ENCODE measurements at regions not wholly inside any gene's neighbourhood (a gene's known extent, or its start where the extent isn't known, plus 50 kb on each side); places are given as distances from the start of the nearest gene placed in this dataset.
A peak's percentile ranks its signal among the peaks of the same experiment; 100 is the strongest.

DNA sequence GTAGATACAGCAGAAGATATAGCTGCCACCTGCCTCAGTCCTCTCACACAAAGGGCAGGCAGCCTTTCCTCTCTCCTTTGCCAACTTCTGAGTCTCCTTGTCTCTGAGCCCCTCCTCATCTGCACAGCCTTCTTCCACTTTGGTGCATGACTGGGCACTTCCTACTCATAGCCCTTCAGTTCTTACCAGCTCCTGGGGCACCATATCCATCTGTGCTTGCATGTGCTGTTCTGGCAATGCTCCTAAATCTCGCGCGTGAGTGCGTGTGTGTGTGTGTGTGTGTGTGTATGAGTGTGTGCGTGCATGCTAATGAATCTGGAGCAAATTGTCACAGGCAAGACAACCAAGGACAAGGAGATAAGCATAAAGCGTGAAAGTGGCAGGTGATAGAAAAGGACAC lies 1271.6 kb upstream of the SORCS1 start:
- DNase-seq (ENCODE audit: low read depth in 2 of 2), result no peak
- H3K27me3 ChIP-seq (ENCODE audit: control insufficient read depth, insufficient read depth, low read length), result no peaks in the 10 kb centered on the region
- no peak overlapping the region for H3K27ac ChIP-seq (ENCODE audit: insufficient read depth, low read length)
- no peak overlapping the region for H3K4me3 ChIP-seq (replicated peaks in 1 of 4; ENCODE audit: control extremely low read depth in 1 of 4, insufficient read depth in 1 of 4, low read depth in 3 of 4, low read length in 4 of 4)
- no peak for TF ChIP-seq EZH2 (IDR thresholded peaks at IDR 0.05; ENCODE audit: low read length, missing control alignments)
- TF ChIP-seq, protein P1, sequence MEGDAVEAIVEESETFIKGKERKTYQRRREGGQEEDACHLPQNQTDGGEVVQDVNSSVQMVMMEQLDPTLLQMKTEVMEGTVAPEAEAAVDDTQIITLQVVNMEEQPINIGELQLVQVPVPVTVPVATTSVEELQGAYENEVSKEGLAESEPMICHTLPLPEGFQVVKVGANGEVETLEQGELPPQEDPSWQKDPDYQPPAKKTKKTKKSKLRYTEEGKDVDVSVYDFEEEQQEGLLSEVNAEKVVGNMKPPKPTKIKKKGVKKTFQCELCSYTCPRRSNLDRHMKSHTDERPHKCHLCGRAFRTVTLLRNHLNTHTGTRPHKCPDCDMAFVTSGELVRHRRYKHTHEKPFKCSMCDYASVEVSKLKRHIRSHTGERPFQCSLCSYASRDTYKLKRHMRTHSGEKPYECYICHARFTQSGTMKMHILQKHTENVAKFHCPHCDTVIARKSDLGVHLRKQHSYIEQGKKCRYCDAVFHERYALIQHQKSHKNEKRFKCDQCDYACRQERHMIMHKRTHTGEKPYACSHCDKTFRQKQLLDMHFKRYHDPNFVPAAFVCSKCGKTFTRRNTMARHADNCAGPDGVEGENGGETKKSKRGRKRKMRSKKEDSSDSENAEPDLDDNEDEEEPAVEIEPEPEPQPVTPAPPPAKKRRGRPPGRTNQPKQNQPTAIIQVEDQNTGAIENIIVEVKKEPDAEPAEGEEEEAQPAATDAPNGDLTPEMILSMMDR (conservative IDR thresholded peaks at IDR 0.05 in 1 of 2, IDR thresholded peaks at IDR 0.05 in 1 of 2; ENCODE audit: low read depth in 1 of 2, low read length in 2 of 2), result no peak
- no peak overlapping the region for H3K4me2 ChIP-seq (ENCODE audit: extremely low read depth, insufficient read depth, low read length)
- H3K4me1 ChIP-seq (ENCODE audit: control insufficient read depth, extremely low read depth, insufficient read depth, low read length), result no peaks in the 10 kb centered on the region
- no peaks in the 10 kb centered on the region for H4K20me1 ChIP-seq (ENCODE audit: control insufficient read depth, extremely low read depth, insufficient read depth, low read length)
- no peak overlapping the region for H3K9ac ChIP-seq (ENCODE audit: insufficient read depth, low read length)
- no peaks in the 10 kb centered on the region for H3K79me2 ChIP-seq (ENCODE audit: control insufficient read depth, insufficient read depth, low read length)
- H3K9me3 ChIP-seq (ENCODE audit: control insufficient read depth, insufficient read depth, low read depth, low read length), result no peaks in the 10 kb centered on the region
- no peaks in the 10 kb centered on the region for H3K36me3 ChIP-seq (ENCODE audit: control insufficient read depth, insufficient read depth, low read length)
- no peak overlapping the region for H2AFZ ChIP-seq (ENCODE audit: low read length)

DNA sequence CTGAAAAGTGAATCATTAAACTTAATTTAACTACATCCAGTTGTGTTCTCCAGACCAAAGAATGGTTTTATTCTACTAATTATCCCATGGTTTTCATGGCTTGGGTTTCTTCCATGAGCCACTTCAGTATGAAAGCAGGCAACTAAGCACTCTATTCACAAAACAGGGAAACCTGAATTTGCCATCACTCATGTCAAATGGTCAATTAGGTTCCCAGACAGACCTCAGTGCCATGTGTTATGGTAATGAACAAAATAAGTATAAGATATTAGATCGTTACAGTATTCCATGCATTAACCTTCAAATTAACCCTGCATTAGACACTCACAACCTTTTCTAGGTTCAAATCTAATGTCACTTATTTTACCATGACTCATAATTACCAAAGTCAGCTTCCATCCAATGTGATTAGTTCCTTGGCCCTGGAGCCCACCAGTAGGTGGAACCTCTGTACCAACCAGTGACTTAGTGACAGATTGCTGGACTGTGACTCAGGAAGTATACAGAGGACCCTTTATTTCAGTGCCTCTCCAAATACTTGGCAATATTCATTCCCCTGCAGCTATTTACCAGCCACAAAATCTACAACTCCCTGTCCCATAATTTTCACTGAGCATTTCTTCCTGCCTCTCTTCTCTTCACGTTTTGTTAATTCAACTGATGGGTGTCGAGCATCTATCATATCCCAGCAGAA lies 1270.2 kb upstream of the SORCS1 start:
- H3K9me3 ChIP-seq (ENCODE audit: control insufficient read depth, insufficient read depth, low read depth, low read length), result no peaks in the 10 kb centered on the region
- no peaks in the 10 kb centered on the region for H3K79me2 ChIP-seq (ENCODE audit: control insufficient read depth, insufficient read depth, low read length)
- no peak for DNase-seq (ENCODE audit: low read depth in 2 of 2)
- H3K4me3 ChIP-seq (replicated peaks in 1 of 4; ENCODE audit: control extremely low read depth in 1 of 4, insufficient read depth in 1 of 4, low read depth in 3 of 4, low read length in 4 of 4), result no peak overlapping the region
- H3K9ac ChIP-seq (ENCODE audit: insufficient read depth, low read length), result no peak overlapping the region
- TF ChIP-seq EZH2 (IDR thresholded peaks at IDR 0.05; ENCODE audit: low read length, missing control alignments), result no peak
- TF ChIP-seq, protein P1 (conservative IDR thresholded peaks at IDR 0.05 in 1 of 2, IDR thresholded peaks at IDR 0.05 in 1 of 2; ENCODE audit: low read depth in 1 of 2, low read length in 2 of 2), result no peak
- no peaks in the 10 kb centered on the region for H3K27me3 ChIP-seq (ENCODE audit: control insufficient read depth, insufficient read depth, low read length)
- no peak overlapping the region for H2AFZ ChIP-seq (ENCODE audit: low read length)
- no peaks in the 10 kb centered on the region for H4K20me1 ChIP-seq (ENCODE audit: control insufficient read depth, extremely low read depth, insufficient read depth, low read length)
- H3K27ac ChIP-seq (ENCODE audit: insufficient read depth, low read length), result no peak overlapping the region
- H3K4me2 ChIP-seq (ENCODE audit: extremely low read depth, insufficient read depth, low read length), result no peak overlapping the region
- H3K36me3 ChIP-seq (ENCODE audit: control insufficient read depth, insufficient read depth, low read length), result no peaks in the 10 kb centered on the region
- no peaks in the 10 kb centered on the region for H3K4me1 ChIP-seq (ENCODE audit: control insufficient read depth, extremely low read depth, insufficient read depth, low read length)

DNA sequence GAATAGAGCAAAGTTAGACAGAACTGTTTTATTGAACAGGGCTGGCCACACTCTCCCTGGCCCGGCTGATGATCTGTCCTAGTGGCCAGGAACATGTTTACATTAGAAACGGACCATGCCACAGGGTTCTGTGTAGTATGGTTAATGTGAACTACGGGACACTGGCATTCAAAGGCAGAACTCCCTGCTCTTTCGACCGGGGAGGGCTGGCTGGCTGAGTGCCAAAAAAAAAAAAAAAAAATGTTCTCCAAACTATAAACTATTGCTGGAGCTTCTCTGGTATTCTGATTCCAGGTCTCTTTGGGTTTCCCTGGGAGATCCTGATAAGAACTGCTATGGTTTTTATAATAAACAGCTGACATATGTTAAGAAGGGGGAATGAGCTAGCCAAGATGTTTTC lies 1262.6 kb upstream of the SORCS1 start:
- no peaks in the 10 kb centered on the region for H3K4me1 ChIP-seq (ENCODE audit: control insufficient read depth, extremely low read depth, insufficient read depth, low read length)
- no peak for TF ChIP-seq EZH2 (IDR thresholded peaks at IDR 0.05; ENCODE audit: low read length, missing control alignments)
- peak in 1 of 2 donors; percentile 4 for DNase-seq (ENCODE audit: low read depth in 2 of 2)

More for the DNA sequence above, 1262.6 kb upstream of the SORCS1 start:
- Histone ChIP-seq H3K9ac (ENCODE audit: insufficient read depth, low read length) (no peak overlapping the region), H3K4me2 (ENCODE audit: extremely low read depth, insufficient read depth, low read length) (no peak overlapping the region), H3K27ac (ENCODE audit: insufficient read depth, low read length) (no peak overlapping the region), H3K79me2 (ENCODE audit: control insufficient read depth, insufficient read depth, low read length) (no peaks in the 10 kb centered on the region), H2AFZ (ENCODE audit: low read length) (no peak overlapping the region), H3K27me3 (ENCODE audit: control insufficient read depth, insufficient read depth, low read length) (no peaks in the 10 kb centered on the region), H3K4me3 (replicated peaks in 1 of 4; ENCODE audit: control extremely low read depth in 1 of 4, insufficient read depth in 1 of 4, low read depth in 3 of 4, low read length in 4 of 4) (no peak overlapping the region), H4K20me1 (ENCODE audit: control insufficient read depth, extremely low read depth, insufficient read depth, low read length) (no peaks in the 10 kb centered on the region), H3K9me3 (ENCODE audit: control insufficient read depth, insufficient read depth, low read depth, low read length) (no peaks in the 10 kb centered on the region), H3K36me3 (ENCODE audit: control insufficient read depth, insufficient read depth, low read length) (no peaks in the 10 kb centered on the region)

Measured in fibroblast of lung (primary cell).